GM21576 (cell line): ENCODE measurements at regions not wholly inside any gene's neighbourhood (a gene's known extent, or its start where the extent isn't known, plus 50 kb on each side); places are given as distances from the start of the nearest gene placed in this dataset.

Source experiments
- ATAC-seq: cut with Tn5 transposase; IDR thresholded peaks from one replicate; pipeline ENCODE4 v1.9.1; 2021; ENCODE audit warnings: mild to moderate bottlenecking, moderate library complexity; ENCODE audit not compliant: unreplicated experiment

DNA sequence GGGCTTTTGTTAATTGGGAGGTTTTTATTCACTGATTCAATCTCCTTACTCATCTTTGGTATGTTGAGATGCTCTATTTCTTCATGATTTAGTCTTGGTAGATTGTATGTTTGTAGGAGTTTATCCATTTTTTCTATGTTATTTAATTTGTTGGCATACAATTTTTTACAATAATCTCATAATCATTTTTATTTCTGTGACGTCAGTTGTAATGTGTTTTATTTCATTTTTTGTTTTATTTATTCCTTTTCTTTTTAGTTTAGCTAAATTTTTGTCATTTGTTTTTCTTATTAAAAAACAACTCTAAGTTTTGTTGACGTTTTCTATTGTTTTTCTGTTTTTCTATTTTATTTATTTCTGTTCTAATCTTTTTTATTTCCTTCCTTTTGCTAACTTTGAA is 389.8 kb downstream of the HS3ST3B1 start:
- ATAC-seq = no peak

GRCh38 chr17:14688134-14688533 is 387.3 kb downstream of the HS3ST3B1 start:
- no peak for ATAC-seq

DNA sequence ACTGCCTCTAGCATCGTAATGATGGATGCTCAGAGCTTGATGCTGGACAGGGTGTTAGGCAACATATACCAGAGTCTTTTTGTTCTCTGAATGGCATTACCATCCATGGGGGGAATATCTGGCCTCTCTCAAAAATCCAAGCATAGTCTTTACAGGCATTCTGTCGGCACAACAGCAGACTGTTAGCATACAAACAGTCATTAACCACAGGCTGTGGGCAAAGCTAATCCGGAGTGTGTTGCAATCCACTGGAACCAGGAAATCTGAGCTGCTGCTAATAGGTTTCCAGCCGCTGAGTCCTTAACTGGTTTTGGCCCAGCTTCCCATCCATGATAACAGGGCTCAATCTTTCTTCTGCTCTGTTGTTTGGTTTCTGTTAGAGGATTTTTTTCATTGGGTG is 371.9 kb downstream of the HS3ST3B1 start:
- no peak for ATAC-seq

- no peak for ATAC-seq
These were observed 370.0 kb downstream of the HS3ST3B1 start for GRCh38 chr17:14670861-14671260.

GRCh38 chr17:14664511-14664910 is 363.6 kb downstream of the HS3ST3B1 start:
- no peak for ATAC-seq

GRCh38 chr17:14641117-14641516 is 340.2 kb downstream of the HS3ST3B1 start:
- ATAC-seq = no peak

GRCh38 chr17:14637260-14637659 is 336.4 kb downstream of the HS3ST3B1 start:
- no peak for ATAC-seq

- no peak for ATAC-seq
These were observed 329.7 kb downstream of the HS3ST3B1 start for GRCh38 chr17:14630621-14631020.

DNA sequence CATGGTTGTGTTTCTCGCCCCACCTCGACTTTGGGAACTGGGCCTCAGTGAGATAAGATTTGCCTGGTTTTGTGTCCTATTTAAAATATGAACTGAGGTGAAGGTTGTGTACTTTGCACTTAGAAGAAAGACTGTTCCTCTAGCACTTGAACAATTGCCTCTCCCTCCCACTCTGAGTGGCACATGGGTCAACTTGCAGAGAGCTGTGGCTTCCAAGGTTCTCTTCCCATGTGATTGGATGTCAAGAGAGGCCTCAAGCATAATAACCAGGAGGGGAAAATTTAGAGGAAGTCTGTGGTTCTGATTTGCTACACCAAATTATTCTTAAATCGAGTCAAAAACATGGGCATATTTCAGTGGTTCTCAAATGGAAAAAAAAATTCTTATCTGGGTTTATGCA is 329.2 kb downstream of the HS3ST3B1 start:
- no peak for ATAC-seq

DNA sequence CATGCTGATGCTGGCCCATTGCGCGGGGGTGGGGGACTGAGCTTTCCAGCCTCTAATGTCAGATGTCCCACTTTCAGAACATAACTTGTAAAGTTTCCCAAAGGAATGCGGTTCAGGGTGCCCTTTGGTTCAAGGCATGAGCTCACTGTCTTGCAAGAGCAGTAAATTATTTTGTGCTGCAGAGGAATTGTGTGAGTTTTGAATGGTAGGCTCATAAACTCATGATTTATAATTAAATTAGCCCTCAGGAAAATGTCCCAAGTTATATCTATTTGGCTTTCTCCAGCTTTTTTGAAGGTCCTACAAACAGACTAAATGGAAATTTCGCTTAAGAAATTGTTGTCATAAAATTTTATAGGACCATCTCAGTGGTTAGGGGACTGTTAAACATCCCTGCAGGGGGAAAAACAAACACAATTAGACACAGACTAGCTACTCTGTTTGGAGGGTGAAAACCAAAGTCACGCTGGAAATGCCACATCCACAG is 321.8 kb downstream of the HS3ST3B1 start:
- no peak for ATAC-seq

DNA sequence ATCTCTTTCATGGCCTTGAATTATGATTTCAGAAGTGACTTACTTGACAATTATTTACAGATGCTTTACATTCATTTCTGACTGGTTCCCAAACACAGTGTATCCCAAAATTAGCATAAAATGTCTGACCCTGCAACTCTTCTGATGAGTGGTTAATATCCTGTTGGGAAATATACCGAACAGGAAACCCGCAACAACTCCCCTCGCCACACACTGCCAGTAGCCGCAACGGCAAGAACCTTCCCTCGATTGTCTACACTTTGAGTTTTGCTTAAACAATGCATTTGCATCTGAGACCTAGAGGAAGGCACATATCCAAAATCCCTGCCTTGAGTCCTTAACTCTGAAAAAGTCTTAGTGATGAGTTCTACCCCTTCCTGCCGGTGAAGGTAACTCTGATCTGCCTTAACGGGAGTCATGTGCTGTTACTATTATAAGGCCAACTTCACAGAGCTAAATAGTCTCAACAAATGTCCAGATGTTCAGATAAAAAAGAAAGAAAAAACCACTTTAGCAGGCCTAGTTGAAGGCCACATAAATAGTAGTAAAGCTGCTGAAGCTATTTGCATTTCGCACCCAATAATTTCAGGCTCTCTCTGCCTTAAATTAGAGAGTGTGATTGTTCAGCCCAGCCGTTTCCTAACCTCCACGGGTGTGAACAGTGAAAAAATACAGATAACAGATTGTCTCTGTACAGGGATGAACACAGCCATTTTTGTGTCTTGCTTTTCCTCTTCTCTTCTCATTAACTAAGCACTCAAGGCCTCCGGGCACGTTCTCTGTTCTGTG is 321.1 kb downstream of the HS3ST3B1 start:
- no peak for ATAC-seq

- ATAC-seq = no peak
These were observed 318.9 kb downstream of the HS3ST3B1 start for GRCh38 chr17:14619821-14620220.

DNA sequence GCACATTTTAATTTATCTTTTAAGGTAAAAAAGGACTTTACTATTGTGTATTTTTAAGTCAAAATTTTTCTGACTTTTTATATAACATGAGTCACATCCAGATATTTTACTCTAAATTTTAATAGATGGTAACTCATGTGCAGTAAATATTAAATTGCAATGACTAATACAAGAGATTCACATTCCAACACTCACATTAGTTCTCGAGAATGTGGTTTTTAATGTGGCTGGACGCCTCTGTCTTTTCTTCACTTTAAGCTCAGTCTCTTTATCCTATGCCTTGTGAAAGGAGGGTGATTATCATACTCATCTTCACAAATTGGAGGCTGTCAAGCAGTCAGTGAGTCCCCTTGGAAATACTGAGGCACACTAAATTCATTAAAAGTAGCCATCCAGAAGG is 315.6 kb downstream of the HS3ST3B1 start:
- ATAC-seq = no peak

GRCh38 chr17:14605267-14605599 is 304.4 kb downstream of the HS3ST3B1 start:
- no peak for ATAC-seq

- no peak for ATAC-seq
These were observed 303.8 kb downstream of the HS3ST3B1 start for GRCh38 chr17:14604591-14605266.

- ATAC-seq = no peak
These were observed 295.3 kb downstream of the HS3ST3B1 start for GRCh38 chr17:14596224-14596623.

- ATAC-seq = no peak
These were observed 294.8 kb downstream of the HS3ST3B1 start for GRCh38 chr17:14595656-14596055.

GRCh38 chr17:14594690-14595089 is 293.8 kb downstream of the HS3ST3B1 start:
- ATAC-seq = no peak

GRCh38 chr17:14593956-14594355 is 293.1 kb downstream of the HS3ST3B1 start:
- ATAC-seq = no peak

- no peak for ATAC-seq
These were observed 289.8 kb downstream of the HS3ST3B1 start for GRCh38 chr17:14590459-14591250.

- no peak for ATAC-seq
These were observed 284.2 kb downstream of the HS3ST3B1 start for GRCh38 chr17:14585099-14585498.

DNA sequence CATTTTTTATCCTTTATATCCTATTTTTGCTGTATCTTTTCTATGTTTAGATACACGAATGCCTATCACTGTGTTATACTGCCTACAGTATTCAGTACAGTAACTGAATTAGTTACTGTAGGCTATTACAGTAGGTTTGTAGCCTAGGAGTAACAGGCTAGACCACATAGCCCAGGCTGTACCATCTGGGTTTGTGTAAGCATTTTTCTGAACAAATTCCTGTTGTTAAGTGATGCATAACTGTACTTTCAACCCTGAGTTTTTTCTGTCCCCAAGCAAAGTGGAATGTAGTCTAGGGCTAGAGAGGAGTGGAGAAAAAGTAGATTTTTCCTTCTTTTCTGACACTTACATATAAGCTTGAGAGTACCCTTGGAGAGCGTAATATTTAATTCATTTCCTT is 282.1 kb downstream of the HS3ST3B1 start:
- ATAC-seq = no peak
